ENCODE measurements at regions not wholly inside any gene's neighbourhood (a gene's known extent, or its start where the extent isn't known, plus 50 kb on each side); places are given as distances from the start of the nearest gene placed in this dataset.

- TF ChIP-seq YY1 (IDR thresholded peaks at IDR 0.05): no peak
- TF ChIP-seq CTCF (IDR thresholded peaks at IDR 0.05; ENCODE audit: low read depth, low read length, missing input control): no peak
- TF ChIP-seq RXRA (IDR thresholded peaks at IDR 0.05): no peak
- TF ChIP-seq FOXA1 (IDR thresholded peaks at IDR 0.05): no peak
- no peak for TF ChIP-seq GABPA (IDR thresholded peaks at IDR 0.05 in 1 of 2, conservative IDR thresholded peaks at IDR 0.05 in 1 of 2)
- TF ChIP-seq, protein P1, sequence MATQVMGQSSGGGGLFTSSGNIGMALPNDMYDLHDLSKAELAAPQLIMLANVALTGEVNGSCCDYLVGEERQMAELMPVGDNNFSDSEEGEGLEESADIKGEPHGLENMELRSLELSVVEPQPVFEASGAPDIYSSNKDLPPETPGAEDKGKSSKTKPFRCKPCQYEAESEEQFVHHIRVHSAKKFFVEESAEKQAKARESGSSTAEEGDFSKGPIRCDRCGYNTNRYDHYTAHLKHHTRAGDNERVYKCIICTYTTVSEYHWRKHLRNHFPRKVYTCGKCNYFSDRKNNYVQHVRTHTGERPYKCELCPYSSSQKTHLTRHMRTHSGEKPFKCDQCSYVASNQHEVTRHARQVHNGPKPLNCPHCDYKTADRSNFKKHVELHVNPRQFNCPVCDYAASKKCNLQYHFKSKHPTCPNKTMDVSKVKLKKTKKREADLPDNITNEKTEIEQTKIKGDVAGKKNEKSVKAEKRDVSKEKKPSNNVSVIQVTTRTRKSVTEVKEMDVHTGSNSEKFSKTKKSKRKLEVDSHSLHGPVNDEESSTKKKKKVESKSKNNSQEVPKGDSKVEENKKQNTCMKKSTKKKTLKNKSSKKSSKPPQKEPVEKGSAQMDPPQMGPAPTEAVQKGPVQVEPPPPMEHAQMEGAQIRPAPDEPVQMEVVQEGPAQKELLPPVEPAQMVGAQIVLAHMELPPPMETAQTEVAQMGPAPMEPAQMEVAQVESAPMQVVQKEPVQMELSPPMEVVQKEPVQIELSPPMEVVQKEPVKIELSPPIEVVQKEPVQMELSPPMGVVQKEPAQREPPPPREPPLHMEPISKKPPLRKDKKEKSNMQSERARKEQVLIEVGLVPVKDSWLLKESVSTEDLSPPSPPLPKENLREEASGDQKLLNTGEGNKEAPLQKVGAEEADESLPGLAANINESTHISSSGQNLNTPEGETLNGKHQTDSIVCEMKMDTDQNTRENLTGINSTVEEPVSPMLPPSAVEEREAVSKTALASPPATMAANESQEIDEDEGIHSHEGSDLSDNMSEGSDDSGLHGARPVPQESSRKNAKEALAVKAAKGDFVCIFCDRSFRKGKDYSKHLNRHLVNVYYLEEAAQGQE (IDR thresholded peaks at IDR 0.05): no peak
- no peak for TF ChIP-seq MAX (IDR thresholded peaks at IDR 0.05)
- TF ChIP-seq TAF1 (conservative IDR thresholded peaks at IDR 0.05): no peak
These were observed 802.2 kb upstream of the MIR17HG start for GRCh38 chr13:90545070-90545840.

Measured in liver (tissue), 3 donors.